Retinal pigment epithelial cell (primary cell): ENCODE measurements at regions not wholly inside any gene's neighbourhood (a gene's known extent, or its start where the extent isn't known, plus 50 kb on each side); places are given as distances from the start of the nearest gene placed in this dataset.
"Not testable (repeated sequence)": the region's sequence is repeated elsewhere in the genome, so short reads cannot be mapped to it uniquely, and the experiment has no call there.

ENCODE experiments used
- DNase-seq: peaks from one replicate; pipeline ENCODE4 v3.0.0-alpha.2; 2010; ENCODE audit warnings: low read depth
- H3K4me3 ChIP-seq: 2 replicates; pipeline ENCODE4 v1.5.1; 2011; ENCODE audit warnings: mild to moderate bottlenecking, low read length, control low read depth, moderate library complexity
- TF ChIP-seq, protein P1 (sequence below): conservative IDR thresholded peaks from 2 replicates; pipeline ENCODE4 v1.5.1; 2011; ENCODE audit warnings: low read depth, low read length, control low read depth, inconsistent platforms

GRCh38 chr2:34153484-34153883 lies 554.4 kb upstream of the FAM98A start:
- no peak for DNase-seq
- no peak overlapping the region for H3K4me3 ChIP-seq
- TF ChIP-seq, protein P1, sequence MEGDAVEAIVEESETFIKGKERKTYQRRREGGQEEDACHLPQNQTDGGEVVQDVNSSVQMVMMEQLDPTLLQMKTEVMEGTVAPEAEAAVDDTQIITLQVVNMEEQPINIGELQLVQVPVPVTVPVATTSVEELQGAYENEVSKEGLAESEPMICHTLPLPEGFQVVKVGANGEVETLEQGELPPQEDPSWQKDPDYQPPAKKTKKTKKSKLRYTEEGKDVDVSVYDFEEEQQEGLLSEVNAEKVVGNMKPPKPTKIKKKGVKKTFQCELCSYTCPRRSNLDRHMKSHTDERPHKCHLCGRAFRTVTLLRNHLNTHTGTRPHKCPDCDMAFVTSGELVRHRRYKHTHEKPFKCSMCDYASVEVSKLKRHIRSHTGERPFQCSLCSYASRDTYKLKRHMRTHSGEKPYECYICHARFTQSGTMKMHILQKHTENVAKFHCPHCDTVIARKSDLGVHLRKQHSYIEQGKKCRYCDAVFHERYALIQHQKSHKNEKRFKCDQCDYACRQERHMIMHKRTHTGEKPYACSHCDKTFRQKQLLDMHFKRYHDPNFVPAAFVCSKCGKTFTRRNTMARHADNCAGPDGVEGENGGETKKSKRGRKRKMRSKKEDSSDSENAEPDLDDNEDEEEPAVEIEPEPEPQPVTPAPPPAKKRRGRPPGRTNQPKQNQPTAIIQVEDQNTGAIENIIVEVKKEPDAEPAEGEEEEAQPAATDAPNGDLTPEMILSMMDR, result no peak

GRCh38 chr2:34147780-34148179 lies 548.7 kb upstream of the FAM98A start:
- H3K4me3 ChIP-seq, result no peak overlapping the region
- TF ChIP-seq, protein P1, result no peak
- no peak for DNase-seq

- TF ChIP-seq, protein P1, result no peak
- H3K4me3 ChIP-seq, result no peak overlapping the region
- DNase-seq, result no peak
Measured at GRCh38 chr2:34143149-34143548, 544.0 kb upstream of the FAM98A start.

DNA sequence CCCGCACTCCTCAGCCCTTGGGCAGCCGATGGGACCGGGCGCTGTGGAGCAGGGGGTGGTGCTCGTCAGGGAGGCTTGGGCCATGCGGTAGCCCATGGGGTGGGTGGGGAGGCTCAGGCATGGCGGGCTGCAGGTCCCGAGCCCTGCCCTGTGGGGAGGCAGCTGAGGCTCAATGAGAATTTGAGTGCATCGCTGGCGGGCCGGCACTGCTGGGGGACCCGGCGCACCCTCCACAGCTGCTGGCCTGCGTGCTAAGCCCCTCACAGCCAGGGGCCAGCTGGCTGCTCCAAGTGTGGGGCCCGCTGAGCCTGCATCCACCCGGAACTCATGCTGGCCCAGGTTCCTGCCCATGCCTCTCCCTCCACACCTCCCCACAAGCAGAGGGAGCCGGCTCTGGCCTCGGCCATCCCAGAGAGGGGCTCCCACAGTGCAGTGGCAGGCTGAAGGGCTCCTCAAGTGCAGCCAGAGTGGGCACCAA lies 543.5 kb upstream of the FAM98A start:
- not testable (repeated sequence) for DNase-seq, H3K4me3 ChIP-seq

- DNase-seq, H3K4me3 ChIP-seq: not testable (repeated sequence)
Measured at GRCh38 chr2:34133065-34133464, 534.0 kb upstream of the FAM98A start.

GRCh38 chr2:34126279-34126678 lies 527.2 kb upstream of the FAM98A start:
- no peak overlapping the region for H3K4me3 ChIP-seq
- TF ChIP-seq, protein P1, result no peak
- no peak for DNase-seq

- no peak overlapping the region for H3K4me3 ChIP-seq
- no peak for DNase-seq
- TF ChIP-seq, protein P1, result no peak
Measured at GRCh38 chr2:34123996-34124785, 525.1 kb upstream of the FAM98A start.

DNA sequence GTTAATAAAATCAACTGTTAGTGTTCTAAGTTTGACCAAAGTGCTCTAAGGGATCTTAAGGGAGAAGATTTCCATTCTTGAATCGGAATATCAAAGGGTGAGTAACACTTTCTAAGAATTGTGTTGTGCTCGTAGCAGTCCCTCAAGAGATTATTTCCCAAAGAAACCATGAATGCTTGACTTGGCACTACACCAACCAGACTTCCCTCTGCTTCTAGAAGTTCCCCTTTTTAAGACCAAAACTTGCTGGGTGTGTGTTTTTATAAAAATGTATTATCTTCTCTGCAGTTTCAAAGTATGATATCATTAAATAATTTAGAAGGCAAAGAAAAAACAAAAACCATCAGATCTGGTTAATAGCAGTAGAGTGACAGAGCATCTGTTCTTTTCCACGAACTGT lies 522.0 kb upstream of the FAM98A start:
- TF ChIP-seq, protein P1, result no peak
- no peak overlapping the region for H3K4me3 ChIP-seq

More for the DNA sequence above, 522.0 kb upstream of the FAM98A start:
- no peak for DNase-seq
